RWPE1 (cell line): ENCODE measurements at regions not wholly inside any gene's neighbourhood (a gene's known extent, or its start where the extent isn't known, plus 50 kb on each side); places are given as distances from the start of the nearest gene placed in this dataset.
"Not testable (repeated sequence)": the region's sequence is repeated elsewhere in the genome, so short reads cannot be mapped to it uniquely, and the experiment has no call there.

Experiments used
- CTCF ChIA-PET: fragments of 350-600 bp; sonication (Branson Sonifier 250); formaldehyde crosslinking; extraction: SDS; loops from one replicate; lab custom pipeline; 2021; lab: Yijun Ruan, JAX
- POLR2A ChIA-PET: fragments of 400-600 bp; formaldehyde crosslinking; extraction: SDS; loops from one replicate; lab custom pipeline; 2020; ENCODE audit warnings: antibody characterized with exemption; ENCODE audit not compliant: low non-redundant PET; lab: Yijun Ruan, JAX
- DNase-seq: peaks from one replicate; pipeline ENCODE4 v3.0.0; 2012; ENCODE audit warnings: low spot score
- H3K27ac ChIP-seq: fragments of 450-650 bp; 2 replicates; pipeline ENCODE4 v1.5.1; 2017
- TF ChIP-seq, protein P1 (sequence below): fragments of 450-650 bp; conservative IDR thresholded peaks from 2 replicates; pipeline ENCODE4 v1.5.1; 2017; ENCODE audit warnings: low read depth, mild to moderate bottlenecking

DNA sequence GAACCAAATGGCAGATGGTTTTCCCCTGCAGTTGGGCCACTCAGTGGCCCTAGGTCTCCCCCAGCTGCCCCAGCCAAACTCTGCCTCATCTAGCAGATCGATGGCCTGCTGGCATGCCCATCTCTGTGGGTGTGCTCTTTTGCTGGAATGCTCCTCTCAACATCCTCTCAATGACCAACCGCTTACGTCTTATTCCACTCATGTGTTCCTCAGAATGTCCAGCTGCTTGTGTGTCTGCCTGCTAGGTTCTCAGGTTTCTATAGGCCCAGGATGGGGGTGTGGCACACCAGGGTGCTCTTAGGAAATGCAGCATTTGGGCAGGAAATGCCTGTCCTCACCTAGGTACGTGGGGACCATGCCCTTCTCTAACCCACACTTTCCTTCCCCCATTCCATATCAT is 509.9 kb upstream of the SYNCRIP start:
- H3K27ac ChIP-seq = no peak overlapping the region
- DNase-seq = no peak
- TF ChIP-seq, protein P1, sequence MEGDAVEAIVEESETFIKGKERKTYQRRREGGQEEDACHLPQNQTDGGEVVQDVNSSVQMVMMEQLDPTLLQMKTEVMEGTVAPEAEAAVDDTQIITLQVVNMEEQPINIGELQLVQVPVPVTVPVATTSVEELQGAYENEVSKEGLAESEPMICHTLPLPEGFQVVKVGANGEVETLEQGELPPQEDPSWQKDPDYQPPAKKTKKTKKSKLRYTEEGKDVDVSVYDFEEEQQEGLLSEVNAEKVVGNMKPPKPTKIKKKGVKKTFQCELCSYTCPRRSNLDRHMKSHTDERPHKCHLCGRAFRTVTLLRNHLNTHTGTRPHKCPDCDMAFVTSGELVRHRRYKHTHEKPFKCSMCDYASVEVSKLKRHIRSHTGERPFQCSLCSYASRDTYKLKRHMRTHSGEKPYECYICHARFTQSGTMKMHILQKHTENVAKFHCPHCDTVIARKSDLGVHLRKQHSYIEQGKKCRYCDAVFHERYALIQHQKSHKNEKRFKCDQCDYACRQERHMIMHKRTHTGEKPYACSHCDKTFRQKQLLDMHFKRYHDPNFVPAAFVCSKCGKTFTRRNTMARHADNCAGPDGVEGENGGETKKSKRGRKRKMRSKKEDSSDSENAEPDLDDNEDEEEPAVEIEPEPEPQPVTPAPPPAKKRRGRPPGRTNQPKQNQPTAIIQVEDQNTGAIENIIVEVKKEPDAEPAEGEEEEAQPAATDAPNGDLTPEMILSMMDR = no peak
- POLR2A ChIA-PET = no interaction called here
- CTCF ChIA-PET = no interaction called here

DNA sequence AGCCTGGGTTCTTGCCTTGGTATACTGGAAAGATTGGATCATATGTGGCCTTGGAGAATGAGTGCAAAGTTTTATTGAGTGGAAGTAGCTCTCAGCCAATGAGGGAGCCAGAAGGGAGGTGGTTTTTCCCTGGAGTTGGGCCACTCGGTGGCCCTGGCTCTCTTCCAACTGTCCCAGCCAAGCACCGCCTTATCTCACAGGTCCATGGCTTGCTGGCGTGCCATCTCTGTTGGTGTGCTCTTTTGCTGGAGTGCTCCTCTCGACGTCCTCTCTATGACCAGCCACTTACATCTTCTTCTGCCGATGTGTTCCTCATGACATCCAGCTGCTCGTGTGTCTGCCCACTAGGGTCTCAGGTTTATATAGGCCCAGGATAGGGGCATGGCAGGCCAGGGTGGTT is 505.9 kb upstream of the SYNCRIP start:
- POLR2A ChIA-PET = no interaction called here
- no peak overlapping the region for H3K27ac ChIP-seq
- no peak for DNase-seq
- CTCF ChIA-PET = no interaction called here
- TF ChIP-seq, protein P1 = no peak

DNA sequence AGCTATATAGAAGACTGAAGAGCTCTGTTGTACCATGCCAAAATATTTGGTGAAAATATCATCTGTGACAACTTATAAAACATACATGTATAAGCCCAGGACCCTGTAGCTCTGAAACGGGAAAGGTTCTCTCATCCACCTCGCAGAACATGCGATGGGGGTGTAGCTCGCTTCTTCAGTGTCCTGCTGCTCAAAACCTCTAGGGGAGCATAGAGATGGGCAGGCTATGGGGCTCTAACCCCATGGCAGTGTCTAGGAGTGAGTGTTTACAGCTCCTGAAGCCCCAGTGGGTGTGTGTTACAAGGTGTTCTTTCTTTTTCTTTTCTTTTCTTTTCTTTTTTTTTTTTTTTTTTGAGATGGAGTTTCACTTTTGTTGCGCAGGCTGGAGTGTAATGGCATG is 505.2 kb upstream of the SYNCRIP start:
- POLR2A ChIA-PET = no interaction called here
- no peak for DNase-seq
- TF ChIP-seq, protein P1 = no peak
- no peak overlapping the region for H3K27ac ChIP-seq
- CTCF ChIA-PET = no interaction called here

DNA sequence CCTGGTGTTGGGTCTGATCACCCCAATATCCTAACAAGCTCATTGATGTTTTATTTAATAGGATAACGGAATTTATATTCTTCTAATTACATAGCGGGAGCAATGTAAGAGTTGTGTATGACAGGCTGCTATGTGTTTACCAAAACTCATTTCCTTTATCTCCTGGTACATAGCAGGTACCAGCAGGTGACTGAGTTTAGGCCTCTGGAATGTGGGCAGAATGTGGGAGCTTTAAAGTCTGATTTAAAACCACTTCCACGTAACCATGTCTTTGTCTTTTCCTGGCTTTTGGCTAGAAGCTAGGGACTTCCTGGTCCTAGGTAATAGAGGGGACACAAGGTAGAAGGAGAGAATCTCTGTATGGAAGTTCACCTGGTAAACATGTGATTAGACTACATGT is 504.6 kb upstream of the SYNCRIP start:
- no peak for DNase-seq
- ChIA-PET CTCF (no interaction called here), POLR2A (no interaction called here)
- no peak overlapping the region for H3K27ac ChIP-seq
- TF ChIP-seq, protein P1 = no peak

DNA sequence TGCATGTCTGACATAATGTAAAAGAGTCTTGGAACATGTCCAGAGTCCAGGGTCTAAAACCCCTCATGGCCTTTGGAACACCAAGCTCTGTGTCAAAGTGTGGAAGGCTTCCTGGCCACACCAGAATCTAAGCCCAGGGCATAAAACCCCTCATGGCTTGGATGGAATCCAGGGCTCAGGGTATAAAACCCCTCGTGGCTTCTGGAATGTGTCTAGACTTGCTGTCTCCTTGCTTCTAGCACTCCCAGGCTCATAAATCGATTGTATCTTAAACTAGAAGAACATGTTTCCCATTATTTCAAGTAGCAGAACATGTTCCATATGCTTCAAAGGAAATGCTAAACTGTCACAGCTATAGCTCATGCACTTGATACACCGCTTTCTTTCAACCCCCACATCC is 504.1 kb upstream of the SYNCRIP start:
- POLR2A ChIA-PET, H3K27ac ChIP-seq, DNase-seq, CTCF ChIA-PET: not testable (repeated sequence)

DNA sequence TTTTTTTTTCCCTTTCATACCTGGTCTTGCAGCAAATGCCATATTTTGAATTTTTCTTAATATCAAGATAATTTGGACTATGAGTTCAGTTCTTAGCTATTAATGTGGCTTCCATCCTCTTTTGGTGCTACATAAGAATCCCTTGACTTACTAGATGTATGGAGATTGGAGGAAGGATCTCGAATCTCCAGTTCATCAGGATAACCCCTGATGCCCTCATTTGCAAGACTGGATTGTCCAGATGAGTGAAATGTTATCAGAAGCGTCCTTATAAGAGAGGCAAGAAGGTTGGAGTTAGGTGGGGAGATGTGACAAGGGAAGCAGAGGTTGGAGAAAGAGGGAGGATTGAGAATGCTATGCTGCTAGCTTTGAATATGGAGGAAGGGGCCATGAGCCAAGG is 499.6 kb upstream of the SYNCRIP start:
- TF ChIP-seq, protein P1 = no peak
- ChIA-PET CTCF (interaction anchor here (0.7 kb wide), 1 partner anchor 1292 kb away, joined by 3 read pairs; no protein-coding TSS in a partner anchor), POLR2A (no interaction called here)
- H3K27ac ChIP-seq = no peak overlapping the region
- no peak for DNase-seq

DNA sequence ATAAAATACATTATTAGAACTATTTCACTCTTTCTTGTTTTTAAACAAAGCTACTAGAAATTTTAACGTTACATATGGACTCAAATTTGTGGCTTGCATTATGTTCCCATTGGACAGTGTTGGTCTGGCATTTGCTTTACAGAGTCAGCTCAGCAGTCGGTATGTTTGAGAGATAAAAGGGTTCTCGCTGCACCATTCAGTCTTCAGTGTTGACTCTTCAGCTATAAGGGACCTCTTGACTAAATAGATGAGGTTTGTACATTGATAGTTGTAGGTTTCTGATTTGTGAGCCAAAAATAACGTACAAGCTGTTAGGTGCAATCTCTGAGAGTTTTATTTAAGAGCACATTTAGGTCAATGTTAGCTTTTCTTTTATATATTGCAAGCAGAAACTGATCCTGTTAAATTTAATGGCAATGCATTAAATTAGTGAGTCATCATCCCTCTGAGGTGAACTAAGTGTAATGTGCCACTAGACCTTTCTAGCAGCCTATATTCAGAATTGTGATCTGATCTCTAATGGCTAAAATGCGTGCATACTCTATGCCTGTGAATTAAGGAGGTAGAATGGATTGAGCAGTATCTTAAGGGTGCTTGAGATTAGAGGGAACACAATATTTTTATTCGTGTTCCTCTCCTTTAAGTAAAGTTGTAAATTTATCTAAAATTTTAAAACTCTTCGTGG is 485.6 kb upstream of the SYNCRIP start:
- POLR2A ChIA-PET = interaction anchor here (0.5 kb wide), 1 partner anchor 500 kb away, joined by 3 read pairs; no protein-coding TSS in a partner anchor
- H3K27ac ChIP-seq = no peak overlapping the region
- CTCF ChIA-PET = no interaction called here
- DNase-seq = no peak
- TF ChIP-seq, protein P1 = no peak
